NT2/D1 (cell line): ENCODE measurements at regions not wholly inside any gene's neighbourhood (a gene's known extent, or its start where the extent isn't known, plus 50 kb on each side); places are given as distances from the start of the nearest gene placed in this dataset.

Source experiments
- DNase-seq: peaks from one replicate; pipeline ENCODE4 v3.0.0-alpha.2; 2011; ENCODE audit warnings: low read depth, low spot score
- H3K27me3 ChIP-seq: 2 replicates; pipeline ENCODE4 v1.6.0; 2011; ENCODE audit warnings: mild to moderate bottlenecking; ENCODE audit not compliant: insufficient read length, insufficient read depth
- H3K36me3 ChIP-seq: 2 replicates; pipeline ENCODE4 v1.6.1; 2011; ENCODE audit warnings: mild to moderate bottlenecking, low read length, mixed read lengths; ENCODE audit not compliant: insufficient read depth, insufficient read length
- H3K4me1 ChIP-seq: 2 replicates; pipeline ENCODE4 v1.5.1; 2011; ENCODE audit not compliant: insufficient read depth, insufficient read length
- H3K4me3 ChIP-seq: 2 replicates; pipeline ENCODE4 v1.5.1; 2011; ENCODE audit warnings: low read depth; ENCODE audit not compliant: insufficient read length
- H3K9ac ChIP-seq: 2 replicates; pipeline ENCODE4 v1.6.0; 2011; ENCODE audit warnings: low read depth; ENCODE audit not compliant: insufficient read length
- H3K9me3 ChIP-seq: 2 replicates; pipeline ENCODE4 v1.5.1; 2011; ENCODE audit warnings: mild to moderate bottlenecking, low read length; ENCODE audit not compliant: insufficient read depth
- SUZ12 ChIP-seq: IDR thresholded peaks from 2 replicates; pipeline ENCODE4 v1.6.1; 2011; ENCODE audit not compliant: insufficient read length, insufficient read depth; ENCODE audit errors: extremely low read depth
- YY1 ChIP-seq: IDR thresholded peaks from 2 replicates; pipeline ENCODE4 v1.6.1; 2011; ENCODE audit not compliant: insufficient read length, insufficient read depth
- ZNF274 ChIP-seq: IDR thresholded peaks from 2 replicates; pipeline ENCODE4 v1.6.1; 2011; ENCODE audit warnings: mild to moderate bottlenecking, low read depth, low read length

GRCh38 chr1:193552274-193552673, 365.9 kb upstream of the B3GALT2 start:
- Histone ChIP-seq H3K27me3 (no peaks in the 10 kb centered on the region), H3K4me3 (no peak overlapping the region), H3K4me1 (no peaks in the 10 kb centered on the region), H3K9ac (no peak overlapping the region), H3K36me3 (no peaks in the 10 kb centered on the region), H3K9me3 (no peaks in the 10 kb centered on the region)
- no peak for TF ChIP-seq YY1
- TF ChIP-seq SUZ12 = no peak
- no peak for DNase-seq

- no peak overlapping the region for H3K4me3 ChIP-seq
- TF ChIP-seq SUZ12 = no peak
- TF ChIP-seq ZNF274 = no peak
- no peak for TF ChIP-seq YY1
- H3K9me3 ChIP-seq = no peaks in the 10 kb centered on the region
- no peak for DNase-seq
- H3K9ac ChIP-seq = no peak overlapping the region
- no peaks in the 10 kb centered on the region for H3K4me1 ChIP-seq
- no peaks in the 10 kb centered on the region for H3K27me3 ChIP-seq
- H3K36me3 ChIP-seq = no peaks in the 10 kb centered on the region
These were observed 362.7 kb upstream of the B3GALT2 start for GRCh38 chr1:193549081-193549480.

- Histone ChIP-seq H3K4me3 (no peak overlapping the region), H3K4me1 (no peaks in the 10 kb centered on the region), H3K27me3 (no peaks in the 10 kb centered on the region), H3K36me3 (no peaks in the 10 kb centered on the region), H3K9me3 (no peaks in the 10 kb centered on the region), H3K9ac (no peak overlapping the region)
- DNase-seq = no peak
- no peak for TF ChIP-seq YY1
- TF ChIP-seq ZNF274 = no peak
- TF ChIP-seq SUZ12 = no peak
These were observed 358.8 kb upstream of the B3GALT2 start for GRCh38 chr1:193545171-193545570.

GRCh38 chr1:193543259-193543658, 356.8 kb upstream of the B3GALT2 start:
- H3K9me3 ChIP-seq = no peaks in the 10 kb centered on the region
- no peaks in the 10 kb centered on the region for H3K4me1 ChIP-seq
- DNase-seq = no peak
- no peaks in the 10 kb centered on the region for H3K36me3 ChIP-seq
- no peaks in the 10 kb centered on the region for H3K27me3 ChIP-seq
- H3K4me3 ChIP-seq = no peak overlapping the region
- no peak overlapping the region for H3K9ac ChIP-seq
- no peak for TF ChIP-seq SUZ12
- no peak for TF ChIP-seq YY1
- no peak for TF ChIP-seq ZNF274

GRCh38 chr1:193542690-193543089, 356.3 kb upstream of the B3GALT2 start:
- TF ChIP-seq SUZ12 (no peak), YY1 (no peak), ZNF274 (no peak)
- H3K27me3 ChIP-seq = no peaks in the 10 kb centered on the region
- H3K4me1 ChIP-seq = no peaks in the 10 kb centered on the region
- peak; percentile 28 for DNase-seq
- no peaks in the 10 kb centered on the region for H3K9me3 ChIP-seq
- no peaks in the 10 kb centered on the region for H3K36me3 ChIP-seq
- no peak overlapping the region for H3K4me3 ChIP-seq
- H3K9ac ChIP-seq = no peak overlapping the region

- Histone ChIP-seq H3K4me1 (no peaks in the 10 kb centered on the region), H3K9ac (no peak overlapping the region)
- TF ChIP-seq YY1 = no peak
- no peak for TF ChIP-seq SUZ12
These were observed 354.1 kb upstream of the B3GALT2 start for GRCh38 chr1:193540511-193540910.

GRCh38 chr1:193539731-193540459, 353.5 kb upstream of the B3GALT2 start:
- no peak for TF ChIP-seq SUZ12
- no peak for TF ChIP-seq ZNF274
- no peak for TF ChIP-seq YY1
- H3K9ac ChIP-seq = no peak overlapping the region
- no peaks in the 10 kb centered on the region for H3K9me3 ChIP-seq
- no peaks in the 10 kb centered on the region for H3K4me1 ChIP-seq
- no peaks in the 10 kb centered on the region for H3K36me3 ChIP-seq
- H3K4me3 ChIP-seq = no peak overlapping the region
- H3K27me3 ChIP-seq = no peaks in the 10 kb centered on the region
- no peak for DNase-seq

More at GRCh38 chr1:193540511-193540910, 354.1 kb upstream of the B3GALT2 start:
- Histone ChIP-seq H3K27me3 (no peaks in the 10 kb centered on the region), H3K36me3 (no peaks in the 10 kb centered on the region), H3K9me3 (no peaks in the 10 kb centered on the region), H3K4me3 (no peak overlapping the region)
- no peak for DNase-seq
